NCI-H128 (cell line): ENCODE measurements at regions not wholly inside any gene's neighbourhood (a gene's known extent, or its start where the extent isn't known, plus 50 kb on each side); places are given as distances from the start of the nearest gene placed in this dataset.

ENCODE experiments used
- DNase-seq: peaks from one replicate; lab custom pipeline; 2025; ENCODE audit not compliant: unreplicated experiment; lab: John Stamatoyannopoulos, UW

DNA sequence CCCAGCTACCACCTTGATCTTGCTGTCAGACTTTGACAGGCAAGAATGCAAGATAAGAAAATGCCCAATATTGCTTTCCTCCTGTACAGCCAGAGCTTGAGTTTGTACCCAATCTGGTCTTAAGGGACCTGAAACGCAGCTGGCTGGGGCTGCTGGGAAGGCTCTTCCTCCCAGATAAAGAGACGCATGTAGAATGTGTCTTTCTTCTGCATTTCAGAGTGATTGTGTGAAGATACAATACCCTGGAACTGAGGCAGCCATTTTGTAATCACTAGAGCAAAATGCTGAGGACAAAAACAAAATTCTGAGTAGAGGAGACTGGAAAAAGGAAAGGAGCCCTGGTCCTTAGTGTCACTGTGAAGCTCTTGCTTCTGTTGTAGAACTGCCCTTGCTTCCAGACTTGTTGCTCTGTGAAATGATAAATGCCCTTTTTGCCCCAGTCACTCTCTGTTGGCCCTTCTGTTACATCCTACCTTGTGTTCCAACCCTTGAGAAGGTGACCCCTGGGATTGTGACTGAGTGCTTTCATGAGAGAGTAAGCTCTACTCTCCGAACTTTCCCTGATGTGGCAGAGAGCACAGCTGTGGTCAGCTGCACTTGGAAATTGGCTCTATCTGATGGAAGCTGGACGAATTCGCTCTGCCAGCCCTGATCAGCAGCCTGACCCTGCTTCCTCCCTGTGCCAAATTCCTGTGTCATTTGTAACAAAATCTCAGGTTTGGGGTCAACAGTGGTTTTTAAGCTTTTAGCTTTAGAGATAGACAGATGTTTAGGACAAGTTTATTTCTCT lies 137.4 kb upstream of the RBMS1 start:
- no peak for DNase-seq

DNA sequence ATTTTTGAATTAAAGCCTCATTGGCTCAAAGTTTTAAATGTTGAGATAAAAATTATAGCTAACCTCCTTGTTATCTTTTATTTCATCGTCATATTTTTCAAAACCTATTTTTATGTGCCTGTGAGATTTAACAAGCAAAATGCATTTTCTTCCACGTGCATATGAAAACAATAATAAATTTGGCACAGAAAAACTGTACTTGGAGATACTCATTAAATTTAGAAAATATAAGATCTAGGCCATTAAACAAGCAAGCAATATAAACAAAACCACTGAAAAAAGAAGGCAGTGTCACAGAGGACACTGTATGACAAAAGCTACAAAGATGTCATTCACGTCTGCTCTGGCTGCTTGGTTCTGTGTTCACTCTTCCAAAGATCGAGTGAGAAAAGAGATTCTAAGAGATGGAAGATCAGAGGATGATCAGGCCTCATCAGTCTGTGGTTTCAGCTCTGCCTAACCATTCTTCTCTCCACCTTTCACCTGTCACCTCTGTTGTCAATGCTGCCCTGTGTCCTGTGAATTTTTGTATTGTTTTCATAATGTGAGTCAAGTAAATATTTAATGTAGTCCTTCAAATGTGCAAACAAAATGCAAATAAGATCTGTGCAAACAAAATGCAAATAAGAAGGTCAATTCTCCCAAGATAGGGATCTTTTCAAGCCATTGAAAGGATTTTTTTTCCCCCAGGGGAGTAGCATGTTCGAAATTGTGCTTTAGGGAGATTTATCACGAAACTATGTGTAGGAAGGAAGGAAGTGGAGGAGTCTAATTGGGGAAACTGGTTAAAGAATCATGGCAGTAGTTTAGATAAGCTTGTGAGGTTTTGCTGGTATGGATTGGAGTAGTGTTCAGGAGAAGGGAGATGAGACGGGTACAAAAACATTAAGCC lies 138.7 kb upstream of the RBMS1 start:
- DNase-seq = no peak

DNA sequence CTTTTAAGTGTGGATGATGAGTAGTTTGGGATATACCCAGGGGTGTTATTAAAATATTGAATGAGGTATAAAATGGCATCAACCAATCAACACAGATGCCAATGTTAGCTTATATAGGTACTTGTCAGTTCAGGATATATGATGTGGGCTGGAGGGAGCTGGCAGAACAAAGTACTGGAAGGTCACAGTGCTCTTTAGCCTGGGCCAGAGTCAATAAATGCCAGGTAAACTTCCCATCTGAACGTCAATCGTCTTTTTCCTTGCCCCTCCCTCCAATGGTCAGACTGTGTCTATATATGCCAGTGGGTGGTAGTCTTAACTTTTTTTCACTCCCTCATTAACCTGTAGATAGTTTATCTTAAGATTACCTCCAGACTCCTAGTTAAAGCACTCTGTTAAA lies 140.8 kb upstream of the RBMS1 start:
- no peak for DNase-seq

DNA sequence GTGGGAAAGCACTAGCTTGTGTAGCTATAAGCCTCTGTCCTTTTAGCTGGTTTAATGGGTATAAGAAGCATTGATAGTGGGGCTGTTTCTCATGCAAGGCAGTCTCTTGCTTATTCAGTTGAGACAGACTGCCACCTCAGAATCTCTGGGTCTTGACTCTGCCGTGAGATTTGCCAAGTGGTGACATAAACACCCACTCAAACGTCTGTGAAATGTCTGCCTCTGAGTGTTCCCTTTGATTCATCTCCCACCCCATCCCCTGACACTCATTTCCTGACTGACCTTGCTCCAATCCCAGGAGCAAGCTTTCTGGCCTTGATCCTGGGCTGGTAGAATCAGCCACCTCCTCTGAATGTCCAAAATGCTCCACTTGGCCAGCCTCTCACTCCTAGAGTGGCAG lies 141.9 kb upstream of the RBMS1 start:
- no peak for DNase-seq

DNA sequence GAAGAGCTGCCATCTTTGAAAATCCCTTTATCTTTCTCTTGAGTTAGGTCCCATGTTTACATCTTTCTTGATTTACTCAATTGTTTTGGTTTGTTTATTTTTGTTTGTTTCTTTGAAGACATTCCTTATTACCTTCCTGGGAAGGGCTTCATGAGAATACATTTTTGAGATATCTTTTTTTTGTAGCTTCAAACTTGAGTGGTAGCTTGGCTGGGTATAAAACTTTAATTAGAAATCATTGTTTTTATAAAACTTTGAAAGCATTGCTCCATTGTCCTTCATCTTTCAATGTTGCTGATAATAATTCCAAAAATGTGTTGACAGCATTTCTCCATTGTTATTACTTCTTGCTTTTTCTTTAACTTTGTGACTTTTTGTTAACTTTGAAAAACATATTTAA lies 145.9 kb upstream of the RBMS1 start:
- DNase-seq = no peak

DNA sequence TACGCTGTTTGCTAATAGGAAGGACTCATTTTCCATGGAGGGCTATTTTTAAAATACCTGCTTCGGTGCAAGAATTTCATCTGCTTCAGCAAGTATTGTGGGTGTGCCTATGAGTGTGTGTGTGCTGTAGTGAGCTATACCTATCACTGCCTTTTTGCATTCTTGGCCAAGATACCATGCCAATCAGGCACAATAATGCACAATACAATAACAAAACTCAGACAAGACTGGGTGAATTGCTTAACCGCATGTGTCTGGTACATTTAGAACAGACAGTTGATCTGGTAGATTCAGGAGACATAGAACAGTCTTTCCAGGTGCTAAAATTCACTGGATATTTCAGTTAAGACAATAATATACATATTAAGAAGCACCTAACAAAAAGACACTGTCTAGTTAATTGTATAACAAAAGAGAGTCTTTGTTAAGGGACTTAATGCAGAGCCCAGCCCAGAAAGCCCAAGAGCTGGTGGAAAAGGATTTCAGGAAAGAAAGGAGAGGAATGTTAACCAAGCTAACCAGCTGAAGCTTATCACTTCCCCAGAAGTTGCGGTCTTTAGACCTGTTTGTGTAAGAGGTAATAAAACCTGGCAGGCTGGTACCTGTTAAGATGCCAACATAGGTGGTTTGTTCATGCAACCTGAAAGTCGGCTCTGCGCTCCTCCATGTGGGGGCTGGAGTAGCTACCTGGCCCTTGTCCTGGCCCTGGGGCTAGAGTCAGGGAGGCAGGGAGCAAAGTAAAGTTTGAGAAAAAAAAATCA lies 153.3 kb upstream of the RBMS1 start:
- no peak for DNase-seq

DNA sequence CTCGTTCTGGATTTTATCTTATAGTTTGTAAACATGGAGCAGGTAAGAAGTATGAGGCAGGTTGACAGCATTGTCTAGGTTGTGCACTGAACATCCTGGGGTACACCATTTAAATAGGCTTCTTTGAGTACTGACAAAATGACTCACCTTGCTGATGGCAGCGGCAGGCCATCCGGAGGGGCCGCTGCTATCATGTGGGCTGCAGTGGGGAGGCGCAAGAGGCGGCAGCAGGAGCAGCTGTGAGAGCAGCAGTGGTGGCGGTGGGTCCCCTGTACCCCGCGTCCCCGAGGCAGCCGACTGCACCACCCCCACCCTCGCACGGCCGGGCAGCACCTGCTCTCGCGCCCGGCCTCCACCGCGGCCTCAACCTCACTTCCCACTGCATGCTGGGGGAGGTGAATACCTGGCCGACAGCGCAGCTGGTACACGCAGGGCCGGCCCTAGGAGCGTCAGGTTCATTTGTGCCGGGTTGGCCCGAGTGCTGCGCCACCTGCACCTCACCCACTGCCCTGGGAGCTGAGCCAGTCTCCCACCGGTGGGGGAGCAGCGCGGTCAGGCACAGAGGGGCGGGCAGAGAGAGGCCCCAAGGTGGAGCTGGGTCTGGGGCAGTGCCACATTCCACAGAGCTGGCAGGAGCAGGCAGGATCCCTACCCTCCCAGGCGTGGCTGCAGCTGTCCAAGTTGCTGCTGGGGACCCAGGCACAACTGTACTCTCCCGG lies 154.5 kb upstream of the RBMS1 start:
- DNase-seq = no peak

DNA sequence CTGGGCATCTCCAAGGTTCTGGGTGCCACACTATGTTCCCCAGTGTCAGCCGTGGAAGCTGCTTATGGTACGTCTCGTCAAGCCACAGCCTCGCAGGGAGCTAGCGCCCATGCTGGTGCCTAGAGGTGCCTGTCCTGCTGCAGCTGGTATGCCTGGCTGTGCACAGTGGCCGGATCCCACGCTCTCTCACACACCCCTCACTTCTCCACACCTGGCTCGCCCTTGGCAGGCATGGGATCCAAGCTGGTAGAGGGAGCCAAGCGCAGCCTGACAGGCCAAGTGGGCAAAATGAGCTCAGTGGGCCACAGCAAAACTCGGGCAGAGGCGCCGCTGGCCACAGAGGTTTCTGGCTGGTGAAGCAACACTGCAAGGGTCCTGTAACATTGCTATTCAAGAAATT lies 156.1 kb upstream of the RBMS1 start:
- DNase-seq = no peak

DNA sequence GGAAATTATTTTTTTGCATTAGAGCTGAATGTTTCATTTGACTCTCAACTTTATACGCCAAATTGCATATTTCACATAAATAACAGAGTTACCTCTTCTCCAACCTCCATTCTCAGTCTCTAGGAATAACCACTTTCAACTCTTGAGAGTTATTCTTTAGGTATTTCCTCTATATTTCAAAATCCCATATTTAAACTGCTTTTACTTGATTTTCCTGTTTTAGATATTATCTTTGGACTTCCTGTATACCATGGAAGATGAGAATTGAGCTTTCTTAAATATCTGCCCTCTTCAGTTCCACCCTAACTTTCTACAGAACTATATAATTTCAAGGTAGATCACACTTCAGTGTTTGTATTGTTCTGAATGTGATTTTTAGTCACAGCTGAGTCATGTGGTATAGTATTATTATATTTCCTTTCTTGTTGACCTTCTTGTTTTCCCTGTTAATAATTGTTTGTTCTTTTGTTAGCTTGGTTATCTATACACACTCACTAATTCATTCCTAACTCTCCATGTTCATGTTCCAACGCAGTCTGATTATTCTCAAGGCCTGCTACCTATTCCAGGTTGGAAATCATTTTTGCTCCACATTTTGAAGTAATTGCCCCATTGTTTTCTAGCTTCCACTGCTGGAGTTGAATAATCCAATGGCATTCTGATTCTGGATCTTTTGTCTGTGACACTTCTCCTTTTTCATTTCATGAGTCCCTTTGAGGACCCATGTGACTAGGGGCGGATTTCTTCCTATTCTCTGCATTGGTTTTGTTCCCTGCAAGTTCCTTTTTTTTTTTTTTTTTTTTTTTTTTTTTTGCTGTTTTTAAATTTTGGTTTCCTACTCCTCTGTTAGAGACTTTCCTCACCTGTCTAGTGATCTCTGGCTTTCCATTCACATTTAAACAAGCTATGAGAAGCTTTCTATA lies 156.8 kb upstream of the RBMS1 start:
- DNase-seq = no peak

DNA sequence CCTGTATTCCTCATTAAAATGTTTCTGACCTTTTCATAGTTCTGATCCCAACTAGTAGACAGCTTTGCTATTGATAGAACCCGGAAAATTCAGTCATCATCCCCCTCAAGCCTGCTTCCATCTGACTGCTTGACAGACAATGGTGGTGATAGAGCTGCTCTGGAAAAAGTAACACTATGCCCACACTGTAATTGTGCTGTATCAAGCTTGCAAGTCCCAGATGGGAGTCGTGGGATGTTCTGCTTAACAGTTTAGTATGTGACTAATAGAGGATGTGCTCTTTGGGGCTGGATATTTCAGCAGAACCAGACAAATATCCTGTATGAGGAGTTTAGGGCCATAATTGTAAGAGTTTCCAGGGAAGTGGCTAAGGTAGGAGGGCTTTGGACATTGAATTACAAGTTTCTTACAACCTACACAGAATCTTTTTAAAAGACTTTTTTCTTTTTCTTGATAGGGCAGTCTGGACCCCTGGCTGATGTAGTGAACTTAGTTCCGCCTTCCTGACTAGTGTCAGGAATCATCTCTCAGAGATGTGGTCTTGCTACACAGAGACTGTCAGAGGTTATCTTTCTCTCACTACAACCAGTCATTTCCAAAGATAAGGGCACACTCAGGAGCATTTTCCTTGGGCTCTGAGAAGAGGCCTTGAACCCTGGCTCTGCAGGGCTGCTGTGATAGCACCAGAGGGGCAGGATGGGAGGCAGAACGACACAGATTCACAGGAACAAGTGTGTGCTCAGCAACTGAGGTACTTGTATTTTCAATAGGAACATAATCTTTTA lies 158.0 kb upstream of the RBMS1 start:
- DNase-seq = no peak

DNA sequence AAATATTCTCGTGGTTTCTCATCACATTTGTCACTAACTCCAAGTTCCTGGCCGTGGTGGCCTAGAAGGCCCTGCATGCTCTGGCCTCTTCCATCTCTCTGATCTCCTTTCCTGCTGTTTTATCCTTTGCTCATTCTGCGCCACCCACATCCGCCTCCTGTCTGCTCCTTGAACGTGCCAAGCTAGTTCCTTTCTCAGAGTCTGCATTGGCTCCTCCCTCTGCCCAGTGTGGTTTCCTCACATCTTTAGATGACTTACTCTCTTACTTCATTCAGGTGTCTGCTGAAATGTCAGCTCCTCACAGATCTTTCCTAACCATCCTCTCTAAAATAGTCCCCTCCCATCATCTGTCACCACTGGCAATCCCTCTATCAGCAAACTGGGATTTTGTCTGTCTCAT lies 158.6 kb upstream of the RBMS1 start:
- no peak for DNase-seq

DNA sequence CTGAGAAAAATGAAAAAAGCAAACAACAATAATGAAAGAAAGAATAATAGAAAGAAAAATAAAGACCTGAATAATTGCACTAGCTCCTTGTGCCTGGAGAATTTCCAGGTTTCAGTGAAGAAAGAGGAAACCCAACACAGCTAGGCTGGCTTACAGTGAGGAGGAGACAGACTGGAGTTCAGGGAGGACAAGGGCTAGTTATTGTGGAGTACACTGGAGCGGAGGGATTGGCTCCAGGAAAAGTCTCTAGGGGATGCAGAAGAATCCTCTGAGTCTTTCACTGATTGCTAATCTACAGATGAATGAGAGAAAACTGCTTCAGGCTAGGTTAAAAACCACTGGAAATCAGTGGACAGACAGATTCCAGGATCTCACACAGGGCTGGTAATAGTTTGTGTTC lies 163.6 kb upstream of the RBMS1 start:
- DNase-seq = no peak

DNA sequence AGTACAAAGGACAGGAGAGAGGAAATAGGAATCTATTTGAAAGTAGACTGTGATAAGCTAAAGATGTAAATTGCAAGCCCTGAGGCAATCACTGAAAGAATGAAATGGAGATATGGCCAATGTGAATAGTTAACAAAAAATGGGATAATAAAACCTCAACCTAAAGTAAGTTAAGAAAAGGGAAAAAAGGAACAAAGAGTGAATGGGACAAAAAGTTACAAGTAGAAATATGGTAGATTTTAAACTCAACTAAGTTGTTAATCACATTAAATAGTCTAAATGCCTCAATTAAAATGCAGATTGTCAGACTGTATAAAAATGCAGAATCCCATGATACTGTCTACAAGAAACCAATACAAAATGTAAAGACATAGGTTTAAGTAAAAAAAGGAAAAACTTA lies 165.2 kb upstream of the RBMS1 start:
- DNase-seq = no peak

DNA sequence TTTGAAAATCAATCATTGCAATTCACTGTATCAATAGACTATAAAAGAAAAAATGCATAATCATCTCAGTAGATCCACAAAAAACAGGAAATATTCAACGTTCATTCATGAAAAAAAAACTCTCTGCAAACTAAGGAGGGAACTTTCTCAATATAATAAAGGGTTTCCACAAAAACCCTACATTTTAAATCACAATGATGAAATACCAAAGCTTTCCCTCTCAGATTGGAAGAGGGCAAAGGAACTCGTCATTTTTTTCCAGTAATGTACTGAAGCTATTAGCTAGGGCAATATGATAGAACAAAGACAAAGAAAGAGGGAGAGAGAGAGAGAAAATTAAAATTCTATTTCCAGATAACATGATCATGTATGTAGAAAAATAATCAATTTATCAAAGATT lies 167.1 kb upstream of the RBMS1 start:
- DNase-seq = no peak

DNA sequence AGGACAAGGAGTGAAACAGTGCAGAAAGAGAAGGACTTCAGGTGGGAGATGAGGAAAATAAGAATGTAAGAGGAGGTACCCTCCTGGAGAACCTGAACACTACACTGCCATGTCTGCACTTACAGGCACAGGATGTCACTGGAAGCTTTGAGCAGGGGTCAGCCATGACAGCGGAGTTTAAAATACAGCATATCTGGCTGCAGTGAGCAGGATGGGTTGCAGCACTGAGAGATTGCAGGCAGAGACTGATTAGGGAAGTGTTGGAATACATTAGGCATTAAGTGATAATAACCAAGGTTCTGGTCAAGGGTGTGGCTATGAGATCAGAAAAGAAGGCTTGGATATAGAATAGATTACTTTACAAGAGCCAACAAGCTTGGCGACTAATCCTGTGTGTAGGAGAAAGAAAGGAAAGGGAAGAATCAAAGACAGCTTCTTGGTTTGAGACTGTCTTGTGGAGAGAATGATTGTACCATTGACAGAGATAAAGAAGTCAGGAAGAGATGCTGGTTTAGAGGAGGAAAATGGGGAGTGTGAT lies 171.1 kb upstream of the RBMS1 start:
- DNase-seq = no peak

DNA sequence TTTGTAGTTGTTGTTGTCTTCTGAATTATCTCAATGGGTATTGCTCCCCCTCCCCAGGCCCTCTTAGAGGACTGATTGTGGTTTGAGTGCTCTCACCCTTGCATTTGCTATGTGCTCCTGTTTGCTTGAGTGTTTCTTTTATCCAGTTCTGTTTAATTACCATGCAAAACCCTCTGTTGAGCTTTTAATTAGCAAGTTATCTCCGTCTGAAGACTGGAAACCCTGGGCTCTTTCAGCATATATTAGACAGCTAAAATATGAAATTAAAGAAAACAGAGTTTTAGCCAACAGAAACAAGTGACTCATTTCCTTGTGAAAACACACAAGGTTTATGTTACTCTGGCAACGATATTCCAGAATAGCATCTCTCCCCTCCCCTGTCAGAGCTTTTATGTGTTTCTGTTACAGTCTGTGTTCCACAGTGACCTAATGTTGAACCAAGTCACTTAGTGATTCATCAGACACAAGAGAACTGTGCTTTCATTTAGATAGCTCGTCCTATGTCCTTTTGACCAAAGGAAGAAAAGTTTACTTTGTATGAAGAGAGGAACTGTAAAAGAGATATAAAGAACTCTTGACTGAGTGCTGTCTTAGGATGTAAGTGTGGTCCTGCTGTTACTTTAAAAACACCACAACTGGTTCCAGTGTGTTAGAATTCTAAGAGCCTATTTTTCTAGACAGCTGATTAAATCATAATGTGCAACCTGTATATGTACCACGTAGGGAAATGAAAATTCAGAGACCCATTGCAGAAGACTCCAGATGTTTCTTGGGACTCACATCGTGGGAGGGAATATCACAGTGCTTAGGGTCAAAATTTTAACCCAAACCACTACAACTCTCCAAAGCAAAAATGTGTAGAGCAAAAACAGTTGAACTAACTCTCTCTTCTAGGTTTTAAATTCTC lies 172.8 kb upstream of the RBMS1 start:
- DNase-seq = peak; percentile 33

DNA sequence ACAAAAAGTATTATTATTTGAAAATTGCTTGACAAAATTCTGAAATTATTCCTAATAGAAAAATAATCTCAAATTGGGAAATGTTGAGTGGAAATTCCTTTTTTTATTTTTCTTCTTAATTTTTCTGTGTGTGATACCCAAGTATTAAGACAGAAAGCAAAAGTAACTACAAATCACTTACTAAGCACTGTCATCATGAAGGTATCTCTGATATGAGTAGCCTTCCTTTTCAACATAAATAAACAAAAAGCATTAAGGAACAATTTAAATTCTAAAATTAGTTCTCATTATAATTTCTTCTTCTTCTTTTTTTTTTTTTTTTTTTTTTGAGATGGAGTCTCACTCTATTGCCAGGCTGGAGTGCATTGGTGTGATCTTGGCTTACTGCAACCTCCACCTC lies 174.2 kb upstream of the RBMS1 start:
- DNase-seq = no peak

DNA sequence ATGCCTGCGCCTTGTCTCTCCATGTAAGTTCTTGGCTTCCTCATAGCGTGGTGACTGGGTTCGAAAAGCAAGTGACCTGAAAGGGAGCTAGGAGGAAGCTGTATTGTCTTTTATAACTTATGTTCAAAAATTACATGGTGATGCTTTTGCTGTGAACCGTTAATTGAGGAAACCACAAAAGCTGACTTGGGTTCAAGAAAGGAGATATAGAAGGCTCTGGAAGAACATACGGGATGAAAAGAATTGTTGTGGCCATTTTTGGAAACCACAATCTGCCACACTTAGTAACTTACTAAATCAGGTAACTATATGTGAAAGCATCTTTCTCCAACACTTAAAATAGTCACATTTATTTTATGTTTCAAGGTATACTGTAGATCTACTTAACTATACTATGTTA lies 177.0 kb upstream of the RBMS1 start:
- no peak for DNase-seq
